HG03139 (cell line): ENCODE measurements at regions not wholly inside any gene's neighbourhood (a gene's known extent, or its start where the extent isn't known, plus 50 kb on each side); places are given as distances from the start of the nearest gene placed in this dataset.
"Not testable (repeated sequence)": the region's sequence is repeated elsewhere in the genome, so short reads cannot be mapped to it uniquely, and the experiment has no call there.

Experiments
- ATAC-seq: cut with Tn5 transposase; IDR thresholded peaks from one replicate; pipeline ENCODE4 v1.9.1; 2021; ENCODE audit not compliant: unreplicated experiment

- ATAC-seq = no peak
These were observed 417.1 kb downstream of the SOCS6 start for GRCh38 chr18:70705831-70706416.

GRCh38 chr18:70700496-70700895, 411.7 kb downstream of the SOCS6 start:
- no peak for ATAC-seq

DNA sequence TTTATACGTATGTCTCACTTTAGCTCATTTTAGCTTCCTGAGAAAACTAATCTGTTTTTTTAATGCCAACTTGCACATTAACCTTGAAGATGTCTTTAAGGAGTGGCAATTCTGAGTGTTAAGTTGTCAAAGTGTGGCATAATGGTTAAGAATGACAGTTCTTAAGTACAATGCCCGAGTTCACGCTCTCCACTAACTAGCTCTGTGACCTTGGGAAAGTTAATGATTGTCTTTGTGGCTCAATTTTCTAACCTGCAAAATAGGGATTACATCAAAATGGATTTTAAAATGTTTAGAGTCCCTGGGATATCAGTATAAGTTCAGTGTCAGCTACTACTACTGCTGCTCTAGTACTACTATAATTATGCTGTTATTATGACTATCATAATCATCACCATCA, 409.7 kb downstream of the SOCS6 start:
- no peak for ATAC-seq

DNA sequence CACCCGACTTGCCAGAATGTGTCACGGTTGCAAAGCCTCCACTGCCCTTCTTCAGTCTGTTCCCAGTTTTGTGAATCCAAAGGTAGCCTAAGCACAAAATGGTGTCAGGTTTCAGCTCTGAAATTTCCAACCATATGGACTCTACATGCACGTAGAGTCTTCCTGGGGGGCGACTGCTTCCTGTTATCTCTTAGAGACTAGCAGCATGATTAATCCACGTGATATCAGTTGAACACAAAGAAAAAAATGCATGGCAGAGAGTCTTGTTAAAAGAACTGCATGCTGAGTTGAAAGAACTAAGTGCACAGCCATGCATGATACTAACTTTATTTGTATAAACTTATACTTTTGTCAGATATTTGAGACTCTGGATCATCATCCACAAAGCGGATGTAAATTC, 404.4 kb downstream of the SOCS6 start:
- no peak for ATAC-seq

DNA sequence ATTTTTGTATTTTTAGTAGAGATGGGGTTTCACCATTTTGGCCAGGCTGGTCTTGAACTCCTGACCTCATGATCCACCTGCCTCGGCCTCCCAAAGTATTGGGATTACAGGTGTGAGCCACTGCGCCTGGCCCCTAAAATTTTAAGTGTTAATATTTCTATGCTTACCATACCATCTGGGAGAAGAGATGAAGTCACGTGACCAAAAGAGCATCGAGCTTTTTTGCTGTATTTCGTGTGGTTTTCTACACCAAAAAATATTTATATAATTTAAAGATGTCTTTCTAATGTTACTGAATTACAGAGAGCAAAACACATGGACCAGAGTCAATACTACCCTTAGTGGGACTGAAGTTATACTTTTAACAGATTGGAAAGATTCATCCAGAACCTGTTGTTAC, 400.9 kb downstream of the SOCS6 start:
- not testable (repeated sequence) for ATAC-seq

- no peak for ATAC-seq
These were observed 399.4 kb downstream of the SOCS6 start for GRCh38 chr18:70688286-70688685.

DNA sequence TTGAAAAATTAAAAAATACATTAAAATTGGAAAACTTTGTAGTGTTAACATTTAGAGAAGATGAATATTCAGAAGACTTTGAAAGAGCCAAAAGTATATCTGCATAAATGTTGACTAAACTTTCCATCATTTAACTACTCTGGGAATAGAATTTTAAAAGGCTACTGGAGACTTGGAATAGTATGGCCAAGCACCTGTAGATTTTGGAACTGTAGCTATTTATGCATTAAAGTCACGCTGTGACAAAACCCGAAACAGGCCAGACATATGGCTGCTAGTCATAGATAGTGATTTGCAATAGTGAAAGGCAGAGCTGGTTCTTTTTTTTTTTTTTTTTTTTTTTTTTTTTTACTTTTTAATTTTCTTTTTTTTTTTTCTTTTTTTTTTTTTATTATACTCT, 396.0 kb downstream of the SOCS6 start:
- ATAC-seq = no peak

- ATAC-seq = no peak
These were observed 394.4 kb downstream of the SOCS6 start for GRCh38 chr18:70683263-70683662.

GRCh38 chr18:70674896-70675295, 386.1 kb downstream of the SOCS6 start:
- no peak for ATAC-seq

GRCh38 chr18:70673831-70674230, 385.0 kb downstream of the SOCS6 start:
- no peak for ATAC-seq

- no peak for ATAC-seq
These were observed 383.7 kb downstream of the SOCS6 start for GRCh38 chr18:70672581-70672980.

DNA sequence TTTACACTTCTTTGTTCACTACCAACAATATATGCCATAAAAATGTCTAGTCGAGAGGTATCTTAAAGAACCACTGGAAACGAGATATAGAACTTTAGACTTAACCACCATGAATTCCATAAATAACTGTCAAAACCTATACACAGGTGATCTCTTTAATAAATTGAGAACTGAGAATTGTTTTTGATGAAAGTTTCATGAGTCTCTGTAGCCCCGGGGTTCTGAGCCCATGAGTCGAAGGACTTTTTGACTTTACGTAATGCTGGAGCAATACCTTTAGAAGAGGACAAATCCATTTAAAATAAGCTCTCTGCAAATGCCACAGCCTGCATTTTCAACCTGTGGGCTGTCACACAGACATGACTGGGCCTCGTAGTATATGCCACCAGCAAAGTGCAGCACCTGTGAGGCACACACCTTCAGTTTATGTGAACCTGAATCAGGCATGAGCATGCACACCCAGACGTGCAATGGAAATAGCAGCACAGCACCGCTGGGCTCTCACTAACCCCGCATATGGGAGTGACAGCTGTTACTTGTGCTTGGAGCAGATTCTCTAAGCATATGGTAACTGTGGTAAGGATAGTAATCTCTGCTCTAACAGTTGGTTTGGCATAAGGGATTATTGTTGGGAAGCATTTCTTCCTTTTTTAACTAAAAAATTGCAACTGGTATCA, 383.2 kb downstream of the SOCS6 start:
- ATAC-seq = no peak

DNA sequence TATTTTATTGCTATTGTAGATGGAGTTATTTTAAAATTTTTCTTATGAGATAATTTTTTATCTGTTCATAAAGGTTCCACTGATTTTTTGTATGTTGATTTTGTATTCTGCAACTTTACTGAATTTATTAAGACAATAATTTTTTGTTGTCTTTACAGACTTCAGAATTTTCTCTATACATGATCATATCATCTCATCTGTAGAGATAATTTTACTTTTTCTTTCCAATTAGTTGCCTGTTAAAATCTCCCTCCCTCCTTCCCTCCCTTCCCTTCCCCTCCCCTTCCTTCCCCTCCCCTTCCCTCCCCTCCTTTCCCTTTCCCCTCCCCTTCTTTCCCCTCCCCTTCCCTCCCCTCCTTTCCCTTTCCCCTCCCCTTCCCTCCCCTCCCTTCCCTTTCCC, 378.1 kb downstream of the SOCS6 start:
- no peak for ATAC-seq

DNA sequence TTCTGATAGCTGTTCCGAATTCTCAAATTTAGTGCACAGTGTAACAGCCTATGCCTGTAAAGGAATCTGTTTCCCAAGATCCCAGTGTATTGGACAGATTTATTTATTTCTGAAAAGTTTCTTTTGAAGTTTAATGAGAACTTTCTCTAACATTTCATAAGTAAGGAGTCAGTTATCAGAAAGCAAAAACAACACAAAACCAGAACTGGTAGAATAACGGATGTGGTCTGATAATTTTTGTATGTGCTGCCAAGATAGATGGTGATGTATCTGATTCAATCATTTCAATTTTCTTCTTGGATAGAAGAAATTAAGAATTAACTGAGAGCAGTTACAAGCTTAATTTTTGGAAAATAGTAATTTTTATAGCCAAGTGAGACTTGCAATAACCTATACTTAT, 374.3 kb downstream of the SOCS6 start:
- no peak for ATAC-seq

DNA sequence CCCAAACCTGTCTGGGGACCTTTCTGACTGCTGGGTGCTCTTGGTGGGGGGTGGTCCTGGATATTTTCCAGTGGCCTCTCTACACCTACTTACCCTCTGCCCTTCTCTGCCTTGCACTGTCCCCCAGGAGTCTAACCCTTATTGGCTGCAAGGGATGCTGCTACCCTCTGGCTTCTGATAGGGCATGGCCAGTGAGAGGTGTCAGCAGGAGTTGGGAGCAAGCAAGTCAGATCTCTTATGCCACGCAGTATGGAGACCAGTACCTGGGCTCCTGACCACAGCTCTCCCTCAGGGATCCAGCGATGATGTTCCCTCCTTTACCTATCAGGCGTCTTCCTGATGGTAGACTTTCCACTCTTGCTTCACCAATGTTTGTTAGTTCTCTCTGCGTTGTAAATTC, 373.7 kb downstream of the SOCS6 start:
- ATAC-seq = no peak

- no peak for ATAC-seq
These were observed 370.4 kb downstream of the SOCS6 start for GRCh38 chr18:70659036-70659925.

DNA sequence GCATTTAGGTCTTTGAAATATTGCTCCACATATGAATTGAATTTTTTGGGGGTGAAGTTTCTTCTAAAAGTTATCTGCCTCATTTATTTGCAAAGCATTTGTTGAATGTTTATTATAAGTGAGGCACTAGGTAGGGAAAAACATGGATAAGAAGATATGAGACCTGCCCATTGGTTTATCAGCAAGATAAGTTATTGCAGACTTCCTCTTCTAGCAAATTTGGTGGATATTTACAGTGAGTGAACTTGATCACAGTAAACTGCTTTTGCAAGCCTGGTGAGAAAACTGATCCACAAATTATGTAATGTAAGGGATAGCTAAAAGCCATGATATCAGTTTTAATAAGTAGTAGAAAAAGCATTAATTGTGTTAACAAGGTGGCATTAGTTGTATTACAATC, 364.8 kb downstream of the SOCS6 start:
- no peak for ATAC-seq

DNA sequence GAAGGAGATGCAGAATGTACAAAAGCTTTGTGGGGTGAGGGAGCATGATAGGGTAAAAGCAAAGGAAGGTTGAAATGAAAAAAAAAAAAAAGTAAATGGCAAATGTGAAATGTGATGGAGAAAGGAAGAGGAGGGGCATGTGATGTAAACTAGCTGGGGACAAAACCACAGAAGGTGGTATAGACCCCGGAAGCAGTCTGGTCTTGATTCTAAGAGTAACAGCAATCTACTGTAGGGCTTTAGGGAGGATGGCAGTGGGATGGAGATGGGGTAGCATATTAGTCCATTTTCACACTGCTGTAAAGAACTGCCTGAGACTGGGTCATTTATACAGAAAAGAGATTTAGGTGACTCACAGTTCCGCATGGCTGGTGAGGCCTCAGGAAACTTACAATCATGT, 362.0 kb downstream of the SOCS6 start:
- ATAC-seq = no peak

DNA sequence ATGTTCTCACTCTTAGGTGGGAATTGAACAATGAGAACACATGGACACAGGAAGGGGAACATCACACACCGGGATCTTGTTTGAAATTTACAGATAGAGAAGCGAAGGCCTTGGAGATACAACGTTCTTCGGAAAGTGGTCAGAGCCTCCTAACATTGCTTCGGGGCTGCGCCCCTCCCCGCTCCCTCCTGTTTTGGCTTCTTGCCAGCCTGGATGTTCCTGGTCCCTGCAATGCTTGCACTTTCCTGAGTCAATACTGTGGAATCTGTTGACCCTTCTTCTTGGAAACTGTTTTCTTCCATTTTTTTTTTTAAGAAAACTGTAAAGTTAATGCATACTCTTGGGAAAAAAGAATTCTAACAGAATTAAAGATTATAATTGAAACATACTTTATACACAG, 360.8 kb downstream of the SOCS6 start:
- ATAC-seq = no peak

GRCh38 chr18:70645971-70646370, 357.1 kb downstream of the SOCS6 start:
- ATAC-seq = no peak

DNA sequence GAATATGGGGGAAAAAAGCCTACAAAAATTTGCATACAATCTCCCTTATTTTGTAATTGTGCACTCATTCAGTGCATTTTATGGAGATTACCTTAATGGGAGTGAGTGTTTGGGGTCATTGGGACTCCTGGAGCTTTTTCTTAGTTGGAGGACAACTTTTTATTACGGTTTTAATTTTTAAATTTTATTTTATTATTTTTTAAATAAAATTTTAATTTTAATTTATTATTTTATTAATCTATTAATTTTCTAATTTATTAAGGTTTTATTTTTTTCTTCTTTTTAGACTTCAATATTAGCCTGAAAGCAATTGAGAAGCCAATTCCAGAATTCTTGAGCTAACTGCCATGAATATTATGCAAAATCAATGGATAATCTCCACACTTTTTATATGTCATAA, 355.0 kb downstream of the SOCS6 start:
- no peak for ATAC-seq

GRCh38 chr18:70641156-70641775, 352.4 kb downstream of the SOCS6 start:
- ATAC-seq = no peak
